ENCODE measurements at regions not wholly inside any gene's neighbourhood (a gene's known extent, or its start where the extent isn't known, plus 50 kb on each side); places are given as distances from the start of the nearest gene placed in this dataset.

DNA sequence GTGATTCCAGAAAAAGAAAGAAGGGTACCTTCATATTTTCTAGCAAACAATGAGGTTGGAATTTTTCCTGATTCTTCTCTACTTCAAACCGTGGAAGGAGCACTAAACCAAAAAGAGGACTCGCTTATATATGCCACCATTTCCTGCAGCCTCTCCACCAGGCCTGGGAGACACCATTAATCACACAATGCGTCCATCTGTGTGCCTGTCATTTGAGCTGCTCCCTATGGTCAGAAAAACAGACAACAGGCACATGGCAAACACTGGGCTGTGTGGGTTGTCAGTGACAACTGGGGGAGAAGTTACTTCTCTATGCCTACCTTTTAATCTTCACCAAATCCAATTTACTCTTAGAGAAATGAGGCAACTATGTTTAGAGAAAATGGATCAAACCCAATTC is 71.9 kb downstream of the NR2F2 start:
- peaks cover 66% of the 10 kb centered on the region for H3K27me3 Mint-ChIP-seq (ENCODE audit: unreplicated experiment)
- H3K36me3 Mint-ChIP-seq (ENCODE audit: unreplicated experiment): peaks cover 5% of the 10 kb centered on the region
- H3K27ac Mint-ChIP-seq (ENCODE audit: unreplicated experiment): no peak overlapping the region

GRCh38 chr15:96403071-96403470 is 72.6 kb downstream of the NR2F2 start:
- no peak overlapping the region for H3K4me3 Mint-ChIP-seq (ENCODE audit: unreplicated experiment)
- H3K9me3 Mint-ChIP-seq (ENCODE audit: unreplicated experiment): no peaks in the 10 kb centered on the region
- no peak for DNase-seq (ENCODE audit: extremely low spot score, unreplicated experiment)
- peaks cover 11% of the 10 kb centered on the region for H3K36me3 Mint-ChIP-seq (ENCODE audit: unreplicated experiment)
- peaks cover 71% of the 10 kb centered on the region for H3K27me3 Mint-ChIP-seq (ENCODE audit: unreplicated experiment)
- H3K4me1 Mint-ChIP-seq (ENCODE audit: unreplicated experiment): peaks cover 5% of the 10 kb centered on the region
- no peak for TF ChIP-seq CTCF (IDR thresholded peaks at IDR 0.05)
- H3K27ac Mint-ChIP-seq (ENCODE audit: unreplicated experiment): no peak overlapping the region

More for the DNA sequence above, 71.9 kb downstream of the NR2F2 start:
- Mint-ChIP-seq H3K4me1 (ENCODE audit: unreplicated experiment) (peaks cover 5% of the 10 kb centered on the region), H3K4me3 (ENCODE audit: unreplicated experiment) (no peak overlapping the region), H3K9me3 (ENCODE audit: unreplicated experiment) (no peaks in the 10 kb centered on the region)
- DNase-seq (ENCODE audit: extremely low spot score, unreplicated experiment): no peak
- TF ChIP-seq CTCF (IDR thresholded peaks at IDR 0.05): no peak

GRCh38 chr15:96403932-96404331 is 73.4 kb downstream of the NR2F2 start:
- Mint-ChIP-seq H3K4me1 (ENCODE audit: unreplicated experiment) (peaks cover 4% of the 10 kb centered on the region), H3K4me3 (ENCODE audit: unreplicated experiment) (no peak overlapping the region), H3K27ac (ENCODE audit: unreplicated experiment) (no peak overlapping the region), H3K36me3 (ENCODE audit: unreplicated experiment) (peaks cover 11% of the 10 kb centered on the region), H3K27me3 (ENCODE audit: unreplicated experiment) (peaks cover 71% of the 10 kb centered on the region), H3K9me3 (ENCODE audit: unreplicated experiment) (no peaks in the 10 kb centered on the region)
- no peak for TF ChIP-seq CTCF (IDR thresholded peaks at IDR 0.05)
- no peak for DNase-seq (ENCODE audit: extremely low spot score, unreplicated experiment)

DNA sequence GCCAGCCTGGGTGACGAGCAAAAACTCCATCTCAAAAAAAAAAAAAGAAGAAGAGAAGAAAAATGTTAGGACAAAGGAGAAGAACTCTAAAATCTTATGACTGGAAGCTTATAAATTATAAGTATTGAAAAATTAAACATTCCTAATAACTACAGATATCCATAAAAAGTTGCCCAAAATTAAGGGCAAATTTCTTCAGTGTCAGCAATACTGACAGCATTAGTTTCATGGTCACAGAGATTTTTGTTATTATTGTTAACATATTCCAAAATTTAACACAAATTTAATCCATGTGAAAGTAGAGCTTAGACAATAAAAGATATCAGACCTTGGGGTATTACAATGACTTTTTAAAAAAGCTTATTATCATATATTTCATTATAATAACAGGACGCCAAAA is 74.1 kb downstream of the NR2F2 start:
- no peak overlapping the region for H3K4me3 Mint-ChIP-seq (ENCODE audit: unreplicated experiment)
- no peak for DNase-seq (ENCODE audit: extremely low spot score, unreplicated experiment)
- no peak for TF ChIP-seq CTCF (IDR thresholded peaks at IDR 0.05)
- H3K9me3 Mint-ChIP-seq (ENCODE audit: unreplicated experiment): no peaks in the 10 kb centered on the region
- peaks cover 74% of the 10 kb centered on the region for H3K27me3 Mint-ChIP-seq (ENCODE audit: unreplicated experiment)
- H3K4me1 Mint-ChIP-seq (ENCODE audit: unreplicated experiment): peaks cover 9% of the 10 kb centered on the region
- H3K27ac Mint-ChIP-seq (ENCODE audit: unreplicated experiment): no peak overlapping the region
- peaks cover 11% of the 10 kb centered on the region for H3K36me3 Mint-ChIP-seq (ENCODE audit: unreplicated experiment)

GRCh38 chr15:96406291-96406690 is 75.8 kb downstream of the NR2F2 start:
- Mint-ChIP-seq H3K27me3 (ENCODE audit: unreplicated experiment) (peaks cover 75% of the 10 kb centered on the region), H3K4me3 (ENCODE audit: unreplicated experiment) (no peak overlapping the region), H3K9me3 (ENCODE audit: unreplicated experiment) (no peaks in the 10 kb centered on the region), H3K36me3 (ENCODE audit: unreplicated experiment) (peaks cover 11% of the 10 kb centered on the region), H3K27ac (ENCODE audit: unreplicated experiment) (no peak overlapping the region), H3K4me1 (ENCODE audit: unreplicated experiment) (peaks cover 14% of the 10 kb centered on the region)
- no peak for DNase-seq (ENCODE audit: extremely low spot score, unreplicated experiment)
- TF ChIP-seq CTCF (IDR thresholded peaks at IDR 0.05): no peak

Measured in osteocyte (in vitro differentiated cells).